HG03025 (cell line): ENCODE measurements at regions not wholly inside any gene's neighbourhood (a gene's known extent, or its start where the extent isn't known, plus 50 kb on each side); places are given as distances from the start of the nearest gene placed in this dataset.

Experiments used
- ATAC-seq: cut with Tn5 transposase; IDR thresholded peaks from one replicate; pipeline ENCODE4 v1.9.1; 2021; ENCODE audit warnings: mild to moderate bottlenecking, moderate library complexity; ENCODE audit not compliant: unreplicated experiment, low FRiP score

DNA sequence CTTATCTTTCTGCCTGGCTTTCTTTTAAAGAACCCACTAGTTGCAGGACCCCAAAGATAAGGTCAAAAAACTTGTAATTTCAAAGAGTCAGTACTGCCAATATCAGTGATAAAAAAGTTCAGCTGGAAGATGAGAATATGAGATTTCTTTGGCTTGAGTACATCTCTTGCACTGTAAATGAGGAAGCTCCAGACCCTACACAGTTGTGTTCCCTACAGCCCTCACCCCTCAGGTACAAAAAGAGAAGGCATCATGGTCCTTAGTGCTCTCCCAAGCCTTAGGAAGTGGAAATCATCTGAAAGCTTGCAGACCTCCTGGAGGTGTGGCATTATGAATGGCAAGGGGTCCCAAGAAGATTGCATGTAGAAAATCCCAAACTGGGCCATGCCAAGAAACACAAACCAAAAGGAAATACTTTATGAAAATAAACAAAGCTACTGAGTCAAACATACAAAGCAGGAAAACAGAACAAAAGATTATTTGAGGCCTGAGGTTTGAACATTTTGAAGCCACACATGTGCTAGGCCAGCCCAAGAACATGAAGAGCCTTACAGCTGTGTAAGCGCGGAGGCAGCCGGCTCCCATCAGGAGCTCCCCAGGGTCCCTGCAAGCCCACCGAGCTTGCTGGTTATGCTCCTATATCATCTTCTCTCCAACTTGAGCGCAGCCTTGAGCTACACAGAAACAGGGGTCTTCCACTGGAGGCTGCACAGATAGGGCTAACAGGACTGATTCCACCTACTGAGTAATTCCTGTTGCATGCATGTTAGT is 217.0 kb downstream of the OSR1 start:
- ATAC-seq = no peak

DNA sequence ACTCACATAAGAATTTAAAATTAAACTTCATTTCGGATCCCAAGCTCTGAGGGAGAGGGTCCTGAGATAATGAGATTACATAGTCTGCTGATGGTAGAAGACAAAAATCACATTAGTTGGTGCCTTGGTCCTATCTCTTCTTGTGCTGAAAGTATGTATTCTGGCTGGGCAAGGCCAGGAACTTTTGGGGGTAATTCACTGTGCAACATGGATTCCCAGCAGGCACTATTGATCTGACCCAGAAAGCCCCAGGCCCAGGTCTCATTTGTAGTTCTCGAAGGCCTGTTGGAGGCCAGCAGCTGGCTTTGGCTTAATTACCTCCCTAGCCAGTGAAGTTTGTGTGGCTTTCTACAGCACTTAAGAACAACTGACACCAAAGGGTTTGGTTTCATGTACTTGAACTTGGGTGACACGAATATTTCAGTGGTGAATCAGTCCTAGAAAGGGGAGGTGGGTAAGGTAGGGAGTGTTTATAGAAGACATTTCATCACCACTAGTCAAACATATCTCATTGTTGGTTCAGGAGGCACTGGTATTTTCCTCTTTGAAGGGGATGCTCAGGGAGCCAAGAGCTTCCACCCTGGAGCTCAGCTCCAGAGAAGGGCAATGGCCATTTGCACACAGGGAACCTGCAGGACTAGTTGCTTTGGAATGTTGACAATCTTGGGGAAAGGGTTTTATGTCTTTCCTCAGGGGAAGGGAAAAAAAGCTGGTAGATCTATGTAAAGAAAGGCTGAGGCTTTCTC is 217.8 kb downstream of the OSR1 start:
- no peak for ATAC-seq

DNA sequence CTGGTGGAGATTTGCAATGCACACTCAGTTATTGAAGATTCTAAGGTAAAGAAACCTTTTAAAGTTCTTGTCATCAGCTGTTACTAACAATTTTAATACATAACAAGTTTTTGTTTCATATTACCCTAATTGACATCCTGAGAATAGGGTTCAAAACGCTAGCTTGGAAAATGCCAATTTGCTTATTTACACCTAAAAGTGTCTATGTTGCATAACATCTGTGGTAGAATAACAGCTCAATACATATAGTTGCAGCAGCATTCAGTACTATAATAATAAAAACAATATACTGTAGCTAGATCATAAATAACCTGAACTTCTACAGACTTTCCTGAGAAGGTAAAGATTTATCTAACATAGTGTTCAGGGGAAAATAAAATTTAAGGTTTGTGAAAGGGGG is 219.0 kb downstream of the OSR1 start:
- no peak for ATAC-seq

DNA sequence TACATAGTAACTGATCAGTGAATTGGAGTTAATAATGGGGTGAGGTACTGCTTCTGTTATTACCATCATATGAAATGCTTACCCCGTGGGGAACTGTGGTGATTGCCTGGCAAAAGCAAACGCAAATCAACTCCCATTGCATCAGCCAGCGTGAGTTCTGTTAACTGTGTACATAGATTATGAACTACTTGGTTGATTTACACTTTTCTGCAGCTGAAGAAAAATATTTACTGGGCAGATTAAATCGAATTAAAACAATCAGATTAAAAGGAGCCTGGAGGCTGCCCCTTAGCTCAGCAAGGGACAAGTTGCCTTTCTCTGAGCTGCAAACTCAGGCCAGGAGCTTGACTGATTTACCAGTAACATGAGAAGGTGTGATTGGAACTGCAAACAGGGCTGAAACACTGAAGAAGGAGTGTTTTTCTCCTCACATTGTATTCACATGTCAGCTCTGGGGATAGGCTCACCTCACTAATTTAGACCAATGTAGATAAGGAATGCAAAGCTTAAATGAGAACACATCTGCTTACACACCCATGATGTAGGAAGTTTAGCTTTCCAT is 220.1 kb downstream of the OSR1 start:
- no peak for ATAC-seq

DNA sequence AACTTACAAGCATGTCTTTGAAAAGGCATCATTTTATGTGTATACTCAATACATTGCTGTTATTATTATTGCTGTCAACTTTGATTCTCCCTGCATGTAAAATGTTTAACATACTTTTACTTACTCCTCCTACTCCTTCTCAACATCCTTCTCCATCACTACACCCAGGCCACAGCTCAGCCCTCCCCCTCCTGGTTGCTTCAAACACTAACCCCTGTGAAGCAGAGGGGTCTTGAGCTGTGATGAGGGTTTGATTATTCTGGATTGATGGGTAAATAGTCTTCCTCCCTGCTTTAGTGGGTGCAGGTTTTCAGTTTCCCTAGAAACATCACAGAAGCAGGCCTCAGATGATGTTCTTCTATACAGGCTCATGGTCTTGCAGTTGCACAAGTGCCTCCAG is 221.0 kb downstream of the OSR1 start:
- no peak for ATAC-seq

DNA sequence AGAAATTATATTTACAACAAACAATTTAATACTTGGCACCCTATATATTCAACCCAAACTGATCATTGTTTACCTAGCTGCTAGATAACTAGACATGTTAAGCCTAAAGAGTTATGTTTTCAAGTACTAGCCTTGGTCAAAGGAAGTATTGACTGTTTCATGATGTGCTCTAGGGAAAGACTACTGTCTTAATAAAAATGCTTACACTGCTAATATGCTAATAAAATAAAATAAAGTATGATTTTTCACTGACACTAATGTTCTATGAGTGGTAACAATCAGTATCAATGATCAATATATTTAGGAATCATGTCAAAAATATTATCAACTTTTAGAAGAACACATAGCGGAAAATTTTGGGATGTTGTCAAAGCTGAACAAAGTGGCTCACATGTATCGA is 225.5 kb downstream of the OSR1 start:
- no peak for ATAC-seq

DNA sequence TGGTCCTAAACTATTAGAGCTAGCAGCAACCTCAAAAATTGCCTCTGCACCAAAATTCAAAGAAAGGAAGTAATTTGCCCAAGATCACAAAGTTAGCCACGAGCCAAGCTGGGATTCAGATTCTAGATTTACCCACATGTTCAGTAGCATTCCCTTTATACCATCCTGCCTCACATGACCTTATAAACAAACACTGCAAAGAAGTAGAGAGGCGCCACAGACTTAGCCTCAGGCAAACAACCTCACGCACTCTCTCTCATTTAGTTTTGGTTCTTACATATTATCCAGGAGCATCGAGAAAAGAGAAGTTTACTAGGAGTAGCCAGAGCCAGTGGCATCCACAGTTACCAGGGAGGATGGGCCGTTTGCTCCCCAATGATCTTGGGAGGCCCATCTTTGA is 226.6 kb downstream of the OSR1 start:
- no peak for ATAC-seq

DNA sequence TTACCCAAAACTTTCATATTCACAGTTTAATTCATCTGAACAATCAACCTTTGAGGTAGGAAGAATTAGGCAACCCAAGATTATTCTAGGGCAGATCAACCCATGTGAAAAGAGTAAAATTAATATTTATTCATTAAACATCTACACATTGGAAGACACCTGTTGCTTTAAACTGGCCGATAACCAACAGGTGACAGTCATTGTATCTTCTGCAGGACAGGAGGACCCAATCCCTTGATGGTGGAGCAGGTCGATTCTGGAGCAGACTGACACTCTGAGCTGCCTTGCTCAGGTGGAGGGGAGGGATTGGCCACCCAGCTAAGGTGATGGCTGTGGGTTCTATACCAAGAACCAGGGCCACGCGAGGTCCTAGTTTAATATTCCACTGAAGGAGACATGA is 230.3 kb downstream of the OSR1 start:
- no peak for ATAC-seq

DNA sequence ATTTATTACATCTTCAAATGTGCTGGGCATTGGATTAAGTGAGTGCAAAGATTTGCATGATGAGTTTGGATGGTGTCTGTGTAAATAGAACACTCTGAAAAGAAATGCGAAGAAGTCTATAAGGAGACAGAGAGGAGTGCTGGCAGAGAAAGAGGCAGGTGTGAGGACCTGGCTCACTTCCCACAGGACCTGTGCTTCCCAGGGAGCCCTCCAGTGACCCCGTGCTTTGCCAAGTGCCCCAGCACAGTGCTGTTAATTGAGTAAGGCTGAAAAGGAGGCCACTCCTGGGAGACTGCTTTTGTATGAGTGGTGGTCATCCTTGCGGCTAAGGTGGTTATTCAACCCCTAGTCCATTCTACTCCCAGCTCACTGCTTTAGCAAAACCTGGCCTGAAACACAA is 230.8 kb downstream of the OSR1 start:
- ATAC-seq = no peak

DNA sequence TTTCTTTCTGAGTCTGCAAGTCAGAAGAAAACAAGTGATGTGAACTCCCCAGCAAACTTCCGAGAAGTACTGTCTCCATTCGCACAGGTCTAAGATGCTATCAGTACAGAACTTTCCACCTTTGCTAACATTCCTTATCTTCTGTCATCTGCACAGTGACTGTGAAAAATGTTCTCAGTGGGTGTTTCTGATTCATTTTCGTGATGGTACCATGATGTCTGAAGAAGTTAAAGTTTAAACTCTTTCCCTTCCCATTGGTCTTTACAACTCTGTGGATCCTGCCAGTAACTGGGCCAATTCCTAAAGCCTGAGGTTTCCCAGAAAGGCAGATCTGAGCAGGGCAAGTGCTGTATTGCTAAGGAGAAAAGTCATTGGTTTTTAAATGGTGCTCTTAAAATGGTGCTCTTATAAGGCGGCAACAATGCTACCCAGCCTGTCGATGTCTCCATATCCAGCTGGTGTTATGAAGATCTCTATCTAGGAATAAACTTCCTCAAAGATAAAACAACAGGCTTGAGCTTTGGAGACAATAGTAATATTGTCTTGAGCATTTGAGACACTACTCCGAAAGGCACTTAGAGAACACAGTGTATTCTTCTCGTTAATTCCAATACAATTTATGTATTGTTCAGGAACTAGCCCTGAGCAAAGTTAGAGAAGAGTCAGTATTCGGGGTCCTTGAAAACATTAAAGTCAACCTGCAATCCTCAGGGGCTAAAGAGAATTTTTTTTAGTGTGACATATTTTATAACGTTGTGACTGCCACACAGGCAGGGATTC is 232.3 kb downstream of the OSR1 start:
- no peak for ATAC-seq

DNA sequence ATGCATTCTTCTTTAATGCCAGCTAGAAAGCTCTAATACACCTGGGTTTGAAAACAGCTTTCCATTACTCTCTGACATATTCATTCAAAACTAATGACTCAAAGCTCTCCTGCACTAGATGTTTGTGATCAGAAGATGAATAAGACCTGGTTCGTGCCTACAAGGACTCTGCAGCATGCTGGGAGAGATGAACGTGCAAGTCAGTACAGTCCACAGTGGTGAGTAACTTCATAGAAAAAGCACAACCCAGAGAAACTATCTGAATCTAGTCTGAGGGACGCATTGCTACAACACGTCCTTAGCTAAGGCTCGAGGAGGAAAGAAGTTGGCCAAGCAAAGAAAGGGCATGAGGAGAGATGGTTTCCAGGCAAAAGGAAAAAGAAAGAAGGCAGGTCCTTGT is 234.3 kb downstream of the OSR1 start:
- ATAC-seq = no peak

DNA sequence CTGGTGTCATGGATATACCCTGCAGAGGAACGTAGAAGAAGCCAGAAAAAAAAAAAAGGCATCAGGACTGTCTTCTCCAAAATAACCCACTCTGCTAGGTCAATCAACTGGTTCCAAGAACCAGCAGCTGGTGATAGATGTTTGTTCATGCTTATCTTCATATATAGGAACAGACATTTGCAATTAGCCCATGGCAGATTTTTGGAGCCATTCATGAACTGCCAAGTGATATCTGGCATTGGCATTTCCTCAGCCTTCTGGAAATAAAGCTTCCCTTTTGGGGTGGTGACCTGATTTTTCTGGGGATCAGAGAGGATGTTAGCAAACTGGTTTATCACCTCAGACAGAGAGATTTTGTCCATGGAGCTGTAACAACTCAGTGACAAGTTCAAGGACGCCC is 234.9 kb downstream of the OSR1 start:
- no peak for ATAC-seq

DNA sequence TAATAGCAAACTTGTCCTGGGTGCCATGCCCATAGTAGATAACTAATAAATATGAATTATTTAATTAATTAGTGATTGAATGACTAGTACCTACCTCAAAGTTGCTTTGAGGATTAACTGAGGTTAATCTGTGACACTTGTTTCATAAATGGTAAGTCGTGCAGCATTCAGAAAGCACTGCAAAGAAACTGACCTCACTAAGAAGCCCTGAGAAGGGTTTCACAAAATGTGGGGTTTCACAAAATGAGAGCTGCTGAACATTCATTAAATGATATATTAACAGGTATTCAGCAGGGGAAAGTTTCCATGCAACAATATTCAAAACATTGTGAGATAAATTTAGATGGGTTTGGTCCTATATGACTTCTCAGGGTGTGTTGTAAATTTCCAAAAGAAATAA is 236.2 kb downstream of the OSR1 start:
- ATAC-seq = no peak

DNA sequence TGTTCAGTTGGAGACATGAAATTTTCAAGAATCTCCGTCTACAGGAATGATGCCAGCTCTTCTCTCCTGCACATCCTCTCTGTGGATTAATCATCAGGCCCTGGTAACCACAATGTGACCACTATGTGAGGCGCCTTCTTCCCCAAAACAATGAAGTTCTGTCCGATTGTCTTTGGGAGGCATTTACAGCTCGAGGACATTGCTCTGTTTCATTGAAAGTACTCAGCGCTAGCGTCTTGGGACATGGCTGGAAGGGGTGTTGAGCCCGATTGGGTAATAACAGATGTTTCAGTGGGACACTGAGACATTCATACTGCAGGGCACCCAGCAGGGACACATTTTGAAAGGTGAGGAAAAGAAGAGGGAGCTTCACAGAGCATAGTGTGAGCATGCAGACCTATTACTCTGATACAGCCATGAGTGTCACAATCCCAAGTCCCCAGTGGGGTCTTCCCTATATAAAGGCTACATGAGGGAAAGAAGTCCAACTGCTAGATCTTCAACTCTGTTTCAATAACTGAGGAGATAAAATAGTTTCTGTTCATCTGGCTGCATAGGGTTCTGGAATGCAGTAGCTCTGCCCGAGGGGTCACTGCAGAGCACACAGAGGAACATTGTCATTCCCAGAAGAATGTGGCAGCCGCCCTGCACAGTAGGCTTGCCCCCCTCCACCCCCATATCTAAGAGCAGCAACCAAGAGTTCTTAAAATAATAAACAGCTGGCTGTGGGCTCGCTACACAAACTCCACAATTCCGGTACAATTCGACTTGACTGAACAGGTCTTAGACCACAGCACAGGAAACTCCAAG is 237.3 kb downstream of the OSR1 start:
- no peak for ATAC-seq

DNA sequence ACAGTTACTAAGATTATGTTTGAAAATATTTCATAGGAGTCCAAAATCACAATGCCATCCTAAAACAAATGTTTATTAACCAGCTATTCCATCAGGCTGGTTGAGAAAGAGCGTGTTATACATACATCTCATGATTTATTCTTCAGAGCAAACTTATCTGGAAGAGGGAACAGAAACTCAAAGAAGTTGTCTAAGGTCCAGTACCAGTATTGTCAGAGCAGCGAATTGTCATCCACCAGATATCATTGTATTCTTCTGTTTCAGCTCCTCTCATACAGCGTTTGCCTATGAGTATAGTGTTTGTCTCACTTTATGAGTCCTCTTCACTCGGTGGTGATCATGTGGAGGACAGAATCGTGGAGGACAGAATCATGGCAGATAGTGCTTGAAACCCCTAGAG is 238.2 kb downstream of the OSR1 start:
- ATAC-seq = no peak

DNA sequence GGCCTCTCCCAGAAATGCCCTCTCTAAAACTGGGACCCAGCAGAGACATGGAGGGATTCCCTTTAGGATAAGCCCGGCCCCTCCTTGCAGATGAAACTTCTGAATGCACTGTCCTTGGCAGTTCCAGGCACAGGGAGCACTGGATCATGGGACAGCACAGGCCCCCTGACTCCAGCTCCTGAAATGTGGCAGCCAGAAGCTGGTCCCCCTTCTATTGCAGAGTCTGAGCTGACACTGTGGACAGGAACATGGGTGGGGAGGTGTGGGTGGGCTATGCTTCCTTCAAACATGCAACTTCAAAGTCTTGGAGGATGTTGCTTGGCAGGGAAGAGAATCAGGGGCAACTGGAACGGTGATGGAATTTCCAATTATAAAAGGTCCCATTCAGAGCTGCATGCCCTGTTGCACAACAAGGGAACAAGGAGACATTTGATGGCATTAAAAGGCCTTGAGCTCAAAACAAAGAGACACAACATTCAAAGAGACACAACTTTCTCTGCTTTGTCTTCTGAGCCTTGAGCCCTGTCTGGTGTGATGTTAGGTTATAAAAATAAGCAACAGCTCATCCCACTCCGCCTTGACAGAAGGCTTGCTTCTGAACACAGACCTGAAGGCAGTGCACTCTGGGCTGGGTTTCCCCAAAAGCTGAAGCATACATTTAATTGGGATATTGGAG is 239.0 kb downstream of the OSR1 start:
- no peak for ATAC-seq

DNA sequence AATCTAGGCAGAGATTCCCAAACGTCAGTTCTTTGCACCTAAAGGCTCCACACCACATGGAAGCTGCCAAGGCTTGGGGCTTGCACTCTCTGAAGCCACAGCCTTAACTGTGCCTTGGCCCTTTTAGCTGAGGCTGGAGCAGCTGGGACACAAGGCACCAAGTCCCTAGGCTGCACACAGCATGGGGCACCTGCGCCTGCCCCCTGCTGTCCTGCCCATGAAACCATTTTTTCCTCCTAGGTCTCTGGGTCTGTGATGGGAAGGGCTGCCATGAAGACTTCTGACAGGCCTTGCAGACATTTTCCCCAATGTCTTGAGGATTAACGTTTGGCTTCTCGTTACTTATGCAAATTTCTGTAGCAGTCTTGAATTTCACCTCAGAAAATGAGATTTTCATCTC is 241.5 kb downstream of the OSR1 start:
- ATAC-seq = no peak

DNA sequence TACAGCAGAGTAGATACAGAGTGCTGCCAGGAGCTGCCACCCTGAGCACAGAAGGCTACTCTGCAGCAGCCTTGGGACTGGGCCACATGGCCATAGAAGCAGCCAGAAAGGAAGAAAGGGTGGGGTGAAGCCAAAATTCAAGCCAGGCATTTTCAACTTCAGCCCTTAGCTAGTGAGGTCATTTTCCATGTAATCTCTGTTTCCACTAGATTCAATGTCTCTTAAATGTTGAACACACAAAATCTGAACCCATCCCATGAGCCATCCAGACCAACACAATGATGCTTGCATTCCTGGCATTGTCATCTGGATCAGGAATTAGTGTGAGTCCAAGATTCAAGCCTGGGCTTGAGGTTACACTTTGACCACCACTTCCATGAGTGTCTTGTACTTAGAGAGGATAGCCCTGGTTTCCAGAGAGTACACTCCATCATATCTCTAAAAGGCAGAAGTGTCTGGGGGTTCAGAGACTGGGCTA is 243.6 kb downstream of the OSR1 start:
- ATAC-seq = no peak

DNA sequence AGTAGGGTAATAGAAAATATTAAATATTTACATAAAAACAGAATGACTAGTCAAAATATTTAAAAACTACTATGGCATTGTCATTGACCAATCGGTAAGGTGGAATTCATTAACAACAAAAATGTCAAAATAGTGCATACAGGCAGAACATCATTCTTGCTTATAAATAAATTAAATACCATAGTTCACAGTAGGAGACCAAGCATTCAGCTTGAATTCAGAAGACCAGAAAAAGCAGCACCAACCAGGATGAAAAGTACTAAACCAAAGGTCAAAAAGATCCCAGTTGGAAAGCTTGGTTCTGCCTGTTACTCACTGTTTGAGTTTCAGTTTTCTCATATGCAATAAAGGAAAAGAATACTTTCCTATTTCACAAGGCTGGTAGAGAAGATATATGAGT is 244.3 kb downstream of the OSR1 start:
- ATAC-seq = no peak

DNA sequence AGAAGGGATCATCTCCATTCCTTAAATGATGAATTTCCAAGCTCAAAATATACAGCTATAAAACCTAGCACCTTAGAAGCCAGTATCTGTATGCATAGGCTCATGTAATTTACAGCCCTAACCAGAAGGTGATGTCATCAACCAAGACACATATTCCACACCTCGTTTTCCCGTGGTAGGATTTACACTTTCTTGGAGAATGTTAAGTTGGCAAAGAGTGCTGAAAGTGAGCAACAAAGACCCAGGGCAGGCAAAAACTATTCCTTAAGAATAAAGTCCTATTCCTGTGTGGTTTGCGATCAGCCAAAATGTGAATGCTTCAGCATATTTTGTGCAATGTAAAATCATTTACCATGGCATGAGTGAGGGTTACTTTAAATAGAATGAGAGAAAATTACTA is 247.1 kb downstream of the OSR1 start:
- no peak for ATAC-seq
